ENCODE measurements at regions not wholly inside any gene's neighbourhood (a gene's known extent, or its start where the extent isn't known, plus 50 kb on each side); places are given as distances from the start of the nearest gene placed in this dataset.

GRCh38 chr3:16658004-16658924 is 53.0 kb upstream of the DAZL start:
- peak; percentile 84 for DNase-seq (ENCODE audit: low read depth, low spot score)

DNA sequence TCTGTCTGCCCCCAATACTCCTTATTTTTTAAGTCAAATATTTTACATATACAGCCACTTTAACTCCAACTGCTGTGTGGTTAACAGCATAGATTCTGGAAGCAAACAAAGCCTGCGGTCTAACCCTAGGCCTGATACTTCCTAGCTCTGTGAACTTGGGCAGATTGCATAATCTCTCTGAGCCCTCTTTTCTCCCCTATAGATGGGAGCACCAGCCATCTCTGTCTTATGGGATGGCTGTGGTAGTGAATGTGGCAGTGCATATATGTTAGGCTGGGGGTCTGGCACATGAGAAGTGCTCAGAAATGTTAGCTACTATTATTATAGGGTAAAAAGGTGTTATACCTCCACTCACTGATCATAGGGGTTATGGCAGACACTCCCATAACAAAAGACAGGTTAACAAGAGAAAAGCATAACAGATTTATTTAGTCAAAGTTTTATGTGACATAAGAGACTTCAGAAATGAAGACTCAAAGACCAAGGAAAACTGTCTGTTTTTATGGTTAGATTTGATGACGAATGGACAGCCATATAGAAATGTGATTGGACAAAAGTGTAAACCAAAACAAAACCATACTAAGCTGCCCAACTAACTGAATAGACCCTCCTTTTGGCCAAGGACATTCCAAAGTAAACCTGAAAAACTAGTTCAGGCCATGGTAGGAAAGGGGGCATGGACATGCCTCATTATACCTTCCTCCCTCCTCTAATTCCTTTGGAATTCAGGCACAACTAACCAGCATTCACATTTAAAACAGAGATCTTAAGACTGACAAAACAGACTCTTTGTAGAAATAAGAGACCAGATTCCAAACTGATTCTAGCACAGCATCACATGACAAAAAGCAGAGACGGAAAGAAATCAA is 53.9 kb upstream of the DAZL start:
- DNase-seq (ENCODE audit: low read depth, low spot score) = peak; percentile 75

- peak; percentile 65 for DNase-seq (ENCODE audit: low read depth, low spot score)
Measured at GRCh38 chr3:16663854-16664712, 58.9 kb upstream of the DAZL start.

DNA sequence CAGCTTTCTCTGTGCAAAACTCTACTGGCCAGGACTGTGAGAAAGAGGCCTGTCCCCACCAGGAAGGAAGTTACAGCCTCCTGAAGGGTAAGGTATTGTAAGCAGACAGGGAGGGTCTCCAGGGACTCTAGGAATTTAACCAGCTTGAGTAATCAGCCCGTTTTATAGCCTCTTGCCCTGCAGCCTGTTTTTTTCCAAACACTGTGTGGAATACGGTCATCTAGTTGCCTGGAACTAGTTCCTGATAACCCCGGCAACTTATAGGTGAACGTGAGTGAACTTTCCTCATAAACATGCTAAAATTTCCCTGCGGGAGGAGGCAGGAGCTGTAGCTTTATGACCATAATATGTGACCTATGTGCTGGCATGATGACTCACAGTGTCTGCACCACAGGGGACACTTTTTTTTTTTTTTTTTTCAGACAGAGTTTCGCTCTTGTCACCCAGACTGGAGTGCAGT is 60.1 kb upstream of the DAZL start:
- DNase-seq (ENCODE audit: low read depth, low spot score) = peak; percentile 89

GRCh38 chr3:16666206-16666605 is 61.0 kb upstream of the DAZL start:
- DNase-seq (ENCODE audit: low read depth, low spot score) = no peak

DNA sequence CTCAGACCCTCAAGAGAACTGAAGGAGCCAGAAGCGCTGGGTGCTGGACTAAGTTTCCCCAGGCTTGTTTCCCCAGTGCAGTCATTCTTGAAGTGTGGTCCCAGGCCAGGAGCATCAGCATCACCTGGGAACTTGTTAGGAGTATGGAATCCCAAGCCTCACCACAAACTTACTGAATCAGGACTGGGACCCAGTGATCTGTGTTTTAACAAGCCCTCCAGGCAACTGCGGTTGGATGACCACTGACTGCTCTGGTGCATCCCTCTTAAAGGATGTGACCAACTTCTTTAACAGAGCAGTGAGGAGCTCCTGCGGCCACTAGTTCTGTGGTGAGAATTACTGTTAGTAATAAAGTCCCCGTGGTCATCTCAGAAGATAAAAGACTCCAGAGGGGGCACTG is 62.4 kb upstream of the DAZL start:
- no peak for DNase-seq (ENCODE audit: low read depth, low spot score)

GRCh38 chr3:16668776-16669545 is 63.7 kb upstream of the DAZL start:
- DNase-seq (ENCODE audit: low read depth, low spot score) = no peak

DNA sequence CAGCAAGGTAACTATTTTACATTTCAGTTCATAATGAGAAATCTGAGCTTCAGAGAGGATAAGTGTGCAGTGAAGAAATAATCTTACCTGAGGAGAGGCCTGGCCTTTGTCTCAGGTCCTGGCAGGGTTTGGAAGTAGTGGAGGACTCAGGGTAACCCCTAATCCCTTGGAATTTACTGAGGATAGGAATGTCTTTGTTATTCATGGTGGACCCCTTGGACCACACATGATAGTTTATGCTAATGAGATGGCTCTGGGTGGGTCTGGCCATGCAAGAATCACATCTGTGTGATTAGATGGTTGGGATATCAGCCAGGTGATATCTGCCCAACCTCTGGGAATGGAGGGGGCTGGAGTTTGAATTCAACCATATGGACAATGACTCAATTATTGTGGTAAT is 65.0 kb upstream of the DAZL start:
- no peak for DNase-seq (ENCODE audit: low read depth, low spot score)

GRCh38 chr3:16671690-16672089 is 66.5 kb upstream of the DAZL start:
- peak; percentile 33 for DNase-seq (ENCODE audit: low read depth, low spot score)

GRCh38 chr3:16673530-16673929 is 68.3 kb upstream of the DAZL start:
- no peak for DNase-seq (ENCODE audit: low read depth, low spot score)

- DNase-seq (ENCODE audit: low read depth, low spot score) = no peak
Measured at GRCh38 chr3:16675805-16676204, 70.6 kb upstream of the DAZL start.

DNA sequence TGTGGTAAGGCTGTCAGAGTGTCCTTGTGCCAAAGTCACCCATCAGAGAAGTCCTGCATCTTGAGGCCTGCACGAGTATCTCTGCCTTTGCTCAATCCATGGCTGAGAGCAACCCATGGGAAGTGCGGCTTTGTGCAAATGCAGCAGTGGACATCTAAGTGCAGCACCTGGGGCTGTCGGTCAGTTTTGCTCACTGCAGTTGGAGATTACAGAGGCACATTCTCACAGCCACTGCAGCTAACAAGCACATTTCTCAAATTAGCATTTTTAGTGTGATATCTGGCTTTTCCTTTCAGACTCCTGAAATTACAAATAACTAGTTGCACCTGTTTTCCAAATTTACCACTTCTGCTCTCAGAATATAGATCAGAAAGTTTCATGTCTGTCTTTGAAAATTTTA is 81.5 kb upstream of the DAZL start:
- DNase-seq (ENCODE audit: low read depth, low spot score) = no peak

- DNase-seq (ENCODE audit: low read depth, low spot score) = no peak
Measured at GRCh38 chr3:16687221-16687620, 82.0 kb upstream of the DAZL start.

GRCh38 chr3:16692486-16693344 is 87.5 kb upstream of the DAZL start:
- no peak for DNase-seq (ENCODE audit: low read depth, low spot score)

DNA sequence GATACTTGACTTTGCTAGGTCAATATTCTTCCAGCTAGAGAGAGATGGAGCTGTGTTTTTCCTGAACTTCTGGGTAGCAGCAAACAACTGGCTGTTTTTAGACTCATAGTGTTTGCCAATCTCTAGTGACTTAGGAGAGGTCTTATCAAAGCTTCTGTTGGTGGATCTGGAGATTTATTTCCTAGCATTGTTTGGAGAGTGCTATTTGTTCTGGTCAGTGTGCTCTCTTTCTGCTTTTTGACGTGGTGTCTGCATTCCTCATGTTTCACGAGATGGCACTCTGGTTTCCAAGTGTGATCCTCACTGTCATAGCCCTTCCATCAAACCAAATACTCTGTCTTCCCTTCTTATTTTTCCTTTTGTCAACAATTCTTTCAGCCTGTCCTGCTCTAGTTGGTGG is 88.6 kb upstream of the DAZL start:
- no peak for DNase-seq (ENCODE audit: low read depth, low spot score)

- DNase-seq (ENCODE audit: low read depth, low spot score) = no peak
Measured at GRCh38 chr3:16695710-16696109, 90.5 kb upstream of the DAZL start.

DNA sequence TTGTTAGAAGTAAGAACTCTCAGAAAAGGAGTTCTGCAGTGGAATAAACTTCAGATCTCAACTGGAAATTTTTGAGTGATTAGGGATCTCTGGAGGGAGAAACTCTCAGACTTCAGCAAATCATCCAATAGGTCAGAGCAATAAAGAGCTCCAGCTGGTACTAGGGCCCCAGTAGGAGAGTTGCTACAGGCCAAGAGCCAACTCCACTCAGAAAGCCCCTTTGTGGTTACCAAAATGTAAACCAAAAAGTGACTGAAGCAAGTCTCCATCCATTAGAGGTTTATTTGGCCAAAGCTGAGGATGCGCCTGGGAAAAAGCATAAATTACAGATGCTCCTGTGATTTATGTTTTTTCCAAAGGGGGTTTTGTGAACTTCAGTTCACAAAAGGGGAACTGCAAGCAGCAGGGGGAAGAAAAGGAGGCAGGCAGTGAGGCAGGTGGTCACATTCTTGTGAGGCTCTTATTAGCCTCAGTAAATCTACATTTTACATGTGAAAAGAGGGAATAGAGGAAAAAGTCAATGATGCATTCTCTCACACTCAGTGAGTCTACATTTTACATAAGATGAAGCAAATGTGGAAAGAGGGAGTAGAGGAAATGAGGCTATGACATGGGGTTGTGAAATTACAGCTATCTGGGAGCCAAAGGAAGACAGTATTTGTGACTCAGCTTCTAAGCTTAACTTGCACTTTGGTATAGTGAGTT is 92.4 kb upstream of the DAZL start:
- DNase-seq (ENCODE audit: low read depth, low spot score) = no peak

- DNase-seq (ENCODE audit: low read depth, low spot score) = no peak
Measured at GRCh38 chr3:16700651-16701050, 95.4 kb upstream of the DAZL start.

DNA sequence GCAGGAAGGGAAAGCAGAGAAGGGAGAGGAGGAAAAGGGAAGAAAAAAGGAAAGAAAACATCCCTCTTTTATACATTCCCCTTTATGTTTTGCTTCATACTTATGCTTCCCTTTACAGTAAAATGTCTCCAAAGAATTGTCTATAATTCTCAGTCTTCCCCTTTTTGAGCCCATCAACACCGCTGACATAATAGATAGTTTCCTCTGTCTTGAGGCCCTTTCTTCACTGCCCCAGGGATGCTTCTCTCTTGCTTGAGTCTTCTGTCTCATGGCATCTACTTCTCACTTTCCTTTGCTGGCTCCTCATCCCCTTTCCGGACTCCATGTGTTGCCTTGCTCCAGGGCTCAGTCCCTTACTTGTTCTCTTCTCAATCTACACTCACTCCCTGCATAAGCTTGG is 99.7 kb upstream of the DAZL start:
- no peak for DNase-seq (ENCODE audit: low read depth, low spot score)
